Glomerular endothelial cell (primary cell): ENCODE measurements at regions not wholly inside any gene's neighbourhood (a gene's known extent, or its start where the extent isn't known, plus 50 kb on each side); places are given as distances from the start of the nearest gene placed in this dataset.
"Not testable (repeated sequence)": the region's sequence is repeated elsewhere in the genome, so short reads cannot be mapped to it uniquely, and the experiment has no call there.

Source experiments
- DNase-seq: peaks from one replicate; pipeline ENCODE4 v3.0.0-alpha.2; 2011; ENCODE audit warnings: low read depth, low spot score; ENCODE audit errors: extremely low read depth

- DNase-seq = no peak
Measured at GRCh38 chr21:24636696-24637095, 970.6 kb downstream of the MRPL39 start.

GRCh38 chr21:24634749-24635148, 972.5 kb downstream of the MRPL39 start:
- no peak for DNase-seq

- no peak for DNase-seq
Measured at GRCh38 chr21:24628536-24628935, 978.7 kb downstream of the MRPL39 start.

GRCh38 chr21:24628046-24628445, 979.2 kb downstream of the MRPL39 start:
- DNase-seq = no peak

- DNase-seq = no peak
Measured at GRCh38 chr21:24617819-24618218, 989.5 kb downstream of the MRPL39 start.

GRCh38 chr21:24594082-24594481, 1013.2 kb downstream of the MRPL39 start:
- DNase-seq = no peak

GRCh38 chr21:24590261-24590660, 1017.0 kb downstream of the MRPL39 start:
- no peak for DNase-seq

- no peak for DNase-seq
Measured at GRCh38 chr21:24583473-24583872, 1023.8 kb downstream of the MRPL39 start.

- no peak for DNase-seq
Measured at GRCh38 chr21:24577301-24577700, 1030.0 kb downstream of the MRPL39 start.

GRCh38 chr21:24561291-24561690, 1046.0 kb downstream of the MRPL39 start:
- no peak for DNase-seq

- DNase-seq = no peak
Measured at GRCh38 chr21:24552491-24552890, 1054.8 kb downstream of the MRPL39 start.

- DNase-seq = no peak
Measured at GRCh38 chr21:24545807-24546361, 1061.4 kb downstream of the MRPL39 start.

GRCh38 chr21:24514081-24514733, 1093.1 kb downstream of the MRPL39 start:
- no peak for DNase-seq

- DNase-seq = no peak
Measured at GRCh38 chr21:24509131-24509530, 1098.2 kb downstream of the MRPL39 start.

- DNase-seq = no peak
Measured at GRCh38 chr21:24486973-24487372, 1120.3 kb downstream of the MRPL39 start.

GRCh38 chr21:24483361-24483760, 1123.9 kb downstream of the MRPL39 start:
- DNase-seq = not testable (repeated sequence)

GRCh38 chr21:24470852-24471251, 1136.4 kb downstream of the MRPL39 start:
- no peak for DNase-seq

GRCh38 chr21:24456358-24456757, 1150.9 kb downstream of the MRPL39 start:
- DNase-seq = no peak

GRCh38 chr21:24450119-24450518, 1157.2 kb downstream of the MRPL39 start:
- no peak for DNase-seq

GRCh38 chr21:24445517-24445916, 1161.8 kb downstream of the MRPL39 start:
- DNase-seq = no peak

GRCh38 chr21:24444736-24445135, 1162.5 kb downstream of the MRPL39 start:
- DNase-seq = no peak

- no peak for DNase-seq
Measured at GRCh38 chr21:24436236-24436635, 1171.0 kb downstream of the MRPL39 start.
